NB4 (cell line): ENCODE measurements at regions not wholly inside any gene's neighbourhood (a gene's known extent, or its start where the extent isn't known, plus 50 kb on each side); places are given as distances from the start of the nearest gene placed in this dataset.

ENCODE experiments used
- CTCF ChIP-seq: IDR thresholded peaks from one replicate; pipeline ENCODE4 v1.5.1; 2012; ENCODE audit warnings: low read depth, low read length
- MAX ChIP-seq: IDR thresholded peaks from 2 replicates; pipeline ENCODE4 v1.6.1; 2011; ENCODE audit warnings: low read depth, low read length
- MYC ChIP-seq: IDR thresholded peaks from 2 replicates; pipeline ENCODE4 v1.6.1; 2011; ENCODE audit warnings: low read depth, low read length
- POLR2A ChIP-seq: IDR thresholded peaks from 2 replicates; pipeline ENCODE4 v1.6.1; 2011; ENCODE audit warnings: mild to moderate bottlenecking; ENCODE audit not compliant: insufficient read length; ENCODE audit errors: extremely low read depth

GRCh38 chr6:166775923-166776220 is 148.8 kb upstream of the RPS6KA2 start:
- TF ChIP-seq MYC (no peak), MAX (no peak), CTCF (no peak), POLR2A (no peak)
